ENCODE measurements at regions not wholly inside any gene's neighbourhood (a gene's known extent, or its start where the extent isn't known, plus 50 kb on each side); places are given as distances from the start of the nearest gene placed in this dataset.

DNA sequence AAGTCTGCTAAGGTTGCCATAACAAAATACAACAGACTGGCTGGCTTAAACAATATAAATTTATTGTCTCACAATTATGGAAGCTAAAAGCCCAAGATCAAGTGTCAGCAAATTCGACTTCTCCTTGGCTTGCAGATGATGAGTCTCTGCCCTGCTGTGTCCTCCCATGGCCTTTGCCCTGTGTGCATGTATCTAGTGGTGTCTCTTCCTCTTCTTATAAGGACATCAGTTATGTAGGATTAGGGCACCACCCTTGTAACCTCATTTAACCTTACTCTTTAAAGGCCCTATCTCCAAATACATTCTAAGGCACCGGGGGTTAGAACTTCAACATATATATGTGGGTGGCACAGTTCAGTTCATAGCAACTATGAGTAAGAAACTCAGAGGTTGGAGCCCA lies 157.9 kb upstream of the RASA1 start:
- TF ChIP-seq POLR2A (IDR thresholded peaks at IDR 0.05): no peak
- TF ChIP-seq, protein P1, sequence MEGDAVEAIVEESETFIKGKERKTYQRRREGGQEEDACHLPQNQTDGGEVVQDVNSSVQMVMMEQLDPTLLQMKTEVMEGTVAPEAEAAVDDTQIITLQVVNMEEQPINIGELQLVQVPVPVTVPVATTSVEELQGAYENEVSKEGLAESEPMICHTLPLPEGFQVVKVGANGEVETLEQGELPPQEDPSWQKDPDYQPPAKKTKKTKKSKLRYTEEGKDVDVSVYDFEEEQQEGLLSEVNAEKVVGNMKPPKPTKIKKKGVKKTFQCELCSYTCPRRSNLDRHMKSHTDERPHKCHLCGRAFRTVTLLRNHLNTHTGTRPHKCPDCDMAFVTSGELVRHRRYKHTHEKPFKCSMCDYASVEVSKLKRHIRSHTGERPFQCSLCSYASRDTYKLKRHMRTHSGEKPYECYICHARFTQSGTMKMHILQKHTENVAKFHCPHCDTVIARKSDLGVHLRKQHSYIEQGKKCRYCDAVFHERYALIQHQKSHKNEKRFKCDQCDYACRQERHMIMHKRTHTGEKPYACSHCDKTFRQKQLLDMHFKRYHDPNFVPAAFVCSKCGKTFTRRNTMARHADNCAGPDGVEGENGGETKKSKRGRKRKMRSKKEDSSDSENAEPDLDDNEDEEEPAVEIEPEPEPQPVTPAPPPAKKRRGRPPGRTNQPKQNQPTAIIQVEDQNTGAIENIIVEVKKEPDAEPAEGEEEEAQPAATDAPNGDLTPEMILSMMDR (IDR thresholded peaks at IDR 0.05): no peak
- no peak for TF ChIP-seq POLR2AphosphoS5 (IDR thresholded peaks at IDR 0.05)
- no peak for TF ChIP-seq EP300 (IDR thresholded peaks at IDR 0.05)
